ENCODE measurements at regions not wholly inside any gene's neighbourhood (a gene's known extent, or its start where the extent isn't known, plus 50 kb on each side); places are given as distances from the start of the nearest gene placed in this dataset.

- DNase-seq, result no peak
These were observed 195.0 kb downstream of the ZIC1 start for GRCh38 chr3:147604136-147604535.

DNA sequence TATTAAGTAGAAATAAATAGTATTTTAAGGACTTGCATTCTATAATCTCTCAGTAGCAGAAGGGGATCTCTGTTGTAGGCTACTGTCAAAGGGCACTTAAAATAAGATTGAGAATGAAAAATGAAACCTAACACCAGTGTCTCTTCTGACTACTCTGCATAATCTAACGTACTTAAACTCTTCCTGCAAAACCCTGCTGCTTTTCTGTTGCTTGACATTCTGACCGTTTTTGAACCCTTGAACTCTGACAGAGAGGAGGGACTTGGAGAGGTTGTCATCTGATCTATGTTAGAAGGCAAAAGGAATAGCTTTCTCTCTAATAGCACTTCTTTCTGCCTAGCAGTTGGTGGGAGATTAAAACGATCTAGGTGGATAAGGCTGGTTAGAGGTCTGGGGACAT is 204.6 kb downstream of the ZIC1 start:
- peak; percentile 51 for DNase-seq

- DNase-seq, result peak; percentile 41
These were observed 205.0 kb downstream of the ZIC1 start for GRCh38 chr3:147614210-147614609.

- no peak for DNase-seq
These were observed 205.9 kb downstream of the ZIC1 start for GRCh38 chr3:147615035-147615434.

DNA sequence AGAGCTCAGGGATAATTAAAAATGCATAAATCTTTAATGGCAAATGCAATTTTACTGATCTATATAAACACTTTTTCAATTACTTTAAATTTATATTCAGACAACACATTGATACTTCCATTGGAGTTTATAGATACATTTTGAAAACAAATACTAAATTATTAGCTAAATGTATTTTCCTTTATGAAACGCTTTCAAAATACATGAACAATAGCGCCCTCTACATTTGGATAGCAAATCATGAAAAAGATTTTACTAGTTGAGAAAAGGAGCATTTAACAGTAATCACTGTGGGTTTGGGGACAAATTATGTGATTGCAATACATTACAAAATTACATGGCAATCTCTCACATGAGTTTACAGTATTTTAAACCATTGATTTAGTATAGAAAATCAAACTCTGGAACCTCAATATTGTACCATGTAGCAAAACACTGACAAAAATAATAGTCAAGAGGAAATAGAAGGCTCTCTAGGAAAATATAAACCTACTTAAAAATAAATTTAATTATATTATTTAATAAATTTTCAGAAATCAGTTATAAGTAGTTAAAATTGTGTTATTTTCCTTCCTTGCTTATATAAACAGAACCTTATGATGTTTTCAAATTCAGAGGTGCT is 207.9 kb downstream of the ZIC1 start:
- peak; percentile 59 for DNase-seq

DNA sequence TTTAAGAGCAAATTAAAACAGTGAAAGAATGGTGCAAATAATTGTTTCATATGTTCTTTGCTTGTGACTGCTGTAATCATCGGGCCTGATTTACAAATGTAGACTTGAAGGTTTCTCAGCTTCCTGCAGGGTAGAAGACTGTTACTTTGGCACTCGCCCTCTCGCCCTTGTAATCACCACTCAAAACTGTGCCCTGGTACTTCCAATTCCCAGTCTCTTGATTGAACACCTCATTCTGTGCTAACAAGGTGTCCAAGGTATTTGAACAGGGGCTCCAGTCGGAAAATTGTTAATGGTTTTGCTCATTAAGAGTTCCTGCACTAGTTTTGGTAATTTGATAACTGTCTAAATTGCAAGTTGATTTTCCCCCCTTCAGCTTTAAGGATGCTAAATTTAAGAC is 209.5 kb downstream of the ZIC1 start:
- DNase-seq, result no peak

DNA sequence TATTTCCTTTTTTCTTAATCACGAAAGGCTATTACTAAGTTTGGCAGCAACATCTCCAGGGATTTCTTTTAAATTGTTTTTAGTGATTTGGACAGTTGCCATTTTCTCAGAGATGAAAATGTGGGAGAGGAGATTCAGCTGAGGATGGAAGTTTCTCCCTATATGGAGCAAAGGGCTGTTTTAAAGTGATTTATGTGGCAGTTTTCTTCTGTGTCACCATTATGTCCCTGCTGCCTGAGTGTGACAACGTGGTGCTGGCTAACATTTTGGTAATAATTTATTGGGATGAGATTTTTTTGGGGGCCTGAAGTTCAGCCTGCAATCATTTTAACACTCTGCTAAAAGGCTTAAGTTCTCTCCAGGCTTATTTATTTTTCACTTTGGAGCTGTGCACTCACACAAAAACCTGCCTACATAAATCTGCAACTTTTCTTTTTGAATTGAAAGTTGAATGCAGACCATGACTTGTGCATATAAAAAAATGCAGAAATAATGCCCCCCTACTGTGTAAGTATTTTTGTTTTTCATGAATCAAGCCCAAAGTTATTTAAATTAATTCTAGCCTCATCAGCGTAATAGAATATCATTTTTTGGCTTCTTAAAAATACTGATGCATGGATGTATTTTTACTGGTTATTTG is 210.9 kb downstream of the ZIC1 start:
- DNase-seq, result no peak

DNA sequence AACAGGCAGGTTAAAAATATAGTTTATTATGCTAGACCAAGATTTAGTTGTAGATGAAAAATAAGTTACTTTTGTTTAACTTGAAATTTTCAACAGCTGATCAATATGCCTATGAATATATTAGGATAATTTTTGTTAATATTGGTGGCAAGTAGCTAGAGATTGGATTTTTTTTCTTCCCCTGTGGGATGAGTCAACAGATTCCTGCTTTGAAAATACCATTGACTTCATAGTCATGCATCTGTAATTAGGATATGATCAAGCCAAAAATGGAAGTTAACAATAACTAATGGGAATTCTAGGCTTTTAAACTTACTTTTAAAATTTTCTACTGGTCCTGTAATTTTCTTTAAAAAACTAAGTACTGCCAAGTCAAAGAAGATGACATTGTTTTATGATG is 211.7 kb downstream of the ZIC1 start:
- DNase-seq, result no peak

GRCh38 chr3:147630921-147631415 is 221.8 kb downstream of the ZIC1 start:
- DNase-seq, result no peak

- DNase-seq, result no peak
These were observed 231.6 kb downstream of the ZIC1 start for GRCh38 chr3:147640781-147641180.

- DNase-seq, result no peak
These were observed 236.6 kb downstream of the ZIC1 start for GRCh38 chr3:147645761-147646160.

DNA sequence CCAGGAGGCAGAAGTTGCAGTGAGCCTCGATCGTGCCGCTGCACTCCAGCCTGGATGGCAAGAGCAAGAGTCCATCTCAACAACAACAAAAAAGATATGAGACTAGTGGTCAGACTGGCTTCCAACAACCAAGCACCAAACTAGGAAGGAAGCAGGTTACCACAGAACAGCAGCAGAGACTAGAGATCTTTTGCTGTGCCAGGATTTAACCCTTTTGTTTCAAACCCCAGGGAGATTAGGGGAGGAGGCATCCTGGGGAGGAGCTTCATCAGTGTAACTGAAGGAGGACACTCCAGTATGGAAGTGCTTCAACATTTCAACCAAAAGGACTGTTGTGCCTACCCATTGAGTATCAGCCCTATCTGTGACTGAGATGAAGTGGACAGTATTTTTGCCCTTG is 240.3 kb downstream of the ZIC1 start:
- no peak for DNase-seq

GRCh38 chr3:147651107-147651778 is 242.1 kb downstream of the ZIC1 start:
- no peak for DNase-seq

DNA sequence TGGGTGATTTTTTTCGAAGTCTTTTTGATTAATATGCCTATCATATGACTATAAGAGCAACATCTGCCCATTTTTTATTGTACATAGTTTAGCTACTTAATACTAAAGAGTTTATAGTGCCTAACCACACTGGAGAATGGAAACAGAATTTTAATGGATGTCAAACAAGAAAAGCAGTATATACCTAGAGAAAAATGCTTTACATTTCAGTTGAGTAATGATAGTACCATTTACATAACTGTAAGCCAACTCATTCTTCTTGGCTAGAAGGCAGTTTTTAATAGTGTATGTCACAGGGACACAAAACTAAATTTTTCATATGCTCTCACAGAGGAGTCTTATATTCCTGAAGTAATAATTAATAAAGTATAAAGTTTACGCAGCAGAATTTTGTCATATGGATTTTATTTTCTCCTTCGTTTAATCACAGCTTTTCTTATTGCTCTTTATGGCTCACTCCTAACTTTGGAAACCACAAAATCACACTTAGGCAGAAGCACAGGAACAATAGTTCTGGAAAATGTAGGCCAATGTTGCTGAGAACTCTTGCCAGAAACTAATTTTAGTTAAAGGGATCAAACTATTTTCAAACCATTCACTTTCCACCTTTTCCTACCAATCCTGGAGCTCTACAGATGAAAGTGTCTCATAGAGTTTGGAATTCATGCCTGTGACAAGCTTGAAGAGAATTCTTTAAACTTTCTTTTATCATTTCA is 243.6 kb downstream of the ZIC1 start:
- no peak for DNase-seq

DNA sequence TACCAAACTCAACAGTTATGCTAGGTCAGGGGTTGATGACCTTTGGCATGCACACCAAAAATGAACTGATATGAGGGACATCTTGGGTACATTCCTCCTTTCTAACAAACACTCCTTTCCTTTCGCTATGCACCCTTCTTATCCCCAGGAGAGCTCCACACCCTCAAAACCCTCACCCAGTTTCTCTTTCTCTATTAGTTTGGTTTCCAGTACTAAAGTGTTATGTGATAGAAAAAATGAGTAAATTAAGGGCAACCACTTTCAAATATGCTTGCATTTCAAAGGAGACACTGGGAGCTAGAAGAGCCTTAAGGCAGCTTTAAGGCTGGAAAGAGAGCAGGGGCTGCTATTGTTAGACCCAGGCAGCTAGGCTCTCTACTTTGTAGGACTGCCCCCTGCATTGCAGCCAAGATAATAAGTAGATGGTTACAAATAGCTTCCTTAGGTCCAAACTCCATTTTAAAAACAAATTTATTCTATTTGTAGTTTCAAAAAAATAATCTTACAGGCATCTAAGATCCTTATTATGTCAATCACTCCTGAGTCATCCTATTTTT is 244.3 kb downstream of the ZIC1 start:
- DNase-seq, result no peak

GRCh38 chr3:147654827-147655226 is 245.7 kb downstream of the ZIC1 start:
- no peak for DNase-seq

- DNase-seq, result no peak
These were observed 246.1 kb downstream of the ZIC1 start for GRCh38 chr3:147655236-147655635.

DNA sequence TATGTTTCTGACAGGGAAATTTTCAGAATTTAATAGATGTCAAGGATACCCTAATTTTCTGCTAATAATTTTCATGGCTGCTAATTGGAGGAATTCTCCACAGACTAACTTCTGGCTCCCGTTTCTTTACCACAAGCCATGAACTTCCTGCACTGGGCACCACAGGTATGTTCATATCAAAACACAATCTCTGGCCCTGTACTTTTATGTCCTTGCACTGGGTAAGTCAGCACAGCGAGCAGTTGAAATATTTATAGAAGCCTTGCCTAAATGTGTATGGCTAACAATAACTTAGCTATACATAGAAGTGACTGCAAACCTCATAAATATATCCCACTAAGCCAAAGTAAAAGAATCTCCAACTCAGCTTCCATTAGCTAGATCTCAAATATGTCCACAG is 246.9 kb downstream of the ZIC1 start:
- DNase-seq, result no peak

- DNase-seq, result peak; percentile 40
These were observed 252.8 kb downstream of the ZIC1 start for GRCh38 chr3:147661916-147662315.

GRCh38 chr3:147662705-147663104 is 253.5 kb downstream of the ZIC1 start:
- no peak for DNase-seq

GRCh38 chr3:147669077-147669476 is 259.9 kb downstream of the ZIC1 start:
- no peak for DNase-seq

DNA sequence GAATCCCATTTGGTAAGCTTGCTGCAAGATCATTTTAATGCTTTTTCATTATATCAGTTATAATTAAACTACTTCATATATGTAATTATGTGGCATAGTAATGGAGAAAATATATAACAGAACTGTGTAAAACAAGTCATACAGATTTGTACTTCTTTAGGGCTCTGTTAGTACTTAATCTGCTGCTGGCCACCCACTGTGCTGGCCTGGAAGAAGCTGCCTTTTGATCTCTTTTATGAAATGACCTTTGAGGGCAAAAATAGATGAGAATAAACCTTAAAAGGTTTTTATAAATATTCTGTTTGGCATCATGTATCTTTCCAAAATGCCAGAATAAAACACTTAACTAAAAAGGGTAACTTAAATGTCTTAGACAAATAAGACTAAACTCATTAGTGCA is 262.9 kb downstream of the ZIC1 start:
- DNase-seq, result no peak

DNA sequence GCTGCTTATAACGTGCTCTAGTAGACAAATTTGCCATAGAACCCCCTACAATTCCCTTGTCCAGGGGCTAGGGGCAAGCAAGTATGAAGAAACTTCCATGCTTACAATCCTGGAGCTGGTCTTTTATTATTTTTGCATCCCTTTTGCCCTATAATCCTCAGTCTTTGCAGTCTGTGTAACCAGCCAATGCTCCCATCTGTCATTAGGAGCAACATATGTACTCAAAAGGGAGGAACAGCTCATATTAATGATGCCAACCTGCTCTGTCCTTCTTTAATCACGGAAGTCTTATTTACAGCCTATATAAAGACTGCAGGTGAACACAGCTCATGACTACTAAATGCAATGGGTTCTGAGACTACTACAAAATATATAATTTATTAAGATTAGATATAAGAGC is 263.3 kb downstream of the ZIC1 start:
- peak; percentile 39 for DNase-seq
